SK-N-SH treated with all-trans-retinoic acid at 6 μM for 48 hours (cell line): ENCODE measurements at regions not wholly inside any gene's neighbourhood (a gene's known extent, or its start where the extent isn't known, plus 50 kb on each side); places are given as distances from the start of the nearest gene placed in this dataset.

ENCODE experiments used
- ARNTL ChIP-seq: fragments of 450-650 bp; formaldehyde crosslinking; IDR thresholded peaks from 2 replicates; pipeline ENCODE4 v1.5.0; 2020; ENCODE audit warnings: low read depth, mild to moderate bottlenecking, moderate library complexity, borderline replicate concordance
- BACH2 ChIP-seq: fragments of 250-450 bp; sonication (Bioruptor Pico); IDR thresholded peaks from 2 replicates; pipeline ENCODE4 v1.9.0; 2021; ENCODE audit warnings: mild to moderate bottlenecking, borderline replicate concordance
- CSRNP3 ChIP-seq: fragments of 250-450 bp; sonication (Bioruptor Pico); IDR thresholded peaks from 2 replicates; pipeline ENCODE4 v1.5.1; 2021; ENCODE audit warnings: mild to moderate bottlenecking, moderate library complexity
- ESRRG ChIP-seq: fragments of 250-450 bp; sonication (Bioruptor Pico); IDR thresholded peaks from 2 replicates; pipeline ENCODE4 v1.6.1; 2021; ENCODE audit warnings: mild to moderate bottlenecking
- OSR1 ChIP-seq: fragments of 250-450 bp; sonication (Bioruptor Pico); IDR thresholded peaks from 2 replicates; pipeline ENCODE4 v1.8.0; 2022; ENCODE audit warnings: moderate library complexity, mild to moderate bottlenecking, inconsistent platforms
- PATZ1 ChIP-seq: fragments of 250-450 bp; sonication (Bioruptor Pico); IDR thresholded peaks from 2 replicates; pipeline ENCODE4 v1.8.0; 2020; ENCODE audit warnings: mild to moderate bottlenecking, moderate library complexity, borderline replicate concordance
- RARB ChIP-seq: fragments of 250-450 bp; sonication (Bioruptor Pico); IDR thresholded peaks from 2 replicates; pipeline ENCODE4 v1.8.0; 2021; ENCODE audit warnings: mild to moderate bottlenecking, moderate library complexity
- SNAI2 ChIP-seq: fragments of 250-450 bp; sonication (Bioruptor Pico); IDR thresholded peaks from 2 replicates; pipeline ENCODE4 v1.5.0; 2020; ENCODE audit warnings: mild to moderate bottlenecking, moderate library complexity
- TSHZ2 ChIP-seq: fragments of 250-450 bp; sonication (Bioruptor Pico); IDR thresholded peaks from 2 replicates; pipeline ENCODE4 v1.5.0; 2020; ENCODE audit warnings: mild to moderate bottlenecking, moderate library complexity
- ZC3H10 ChIP-seq: fragments of 250-450 bp; sonication (Bioruptor Pico); IDR thresholded peaks from 2 replicates; pipeline ENCODE4 v1.5.1; 2021; ENCODE audit warnings: mild to moderate bottlenecking, moderate library complexity
- ZFP3 ChIP-seq: fragments of 250-450 bp; sonication (Bioruptor Pico); IDR thresholded peaks from 2 replicates; pipeline ENCODE4 v1.5.0; 2020; ENCODE audit warnings: mild to moderate bottlenecking, moderate library complexity
- ZNF70 ChIP-seq: fragments of 450-650 bp; formaldehyde crosslinking; IDR thresholded peaks from 2 replicates; pipeline ENCODE4 v1.5.0; 2020; ENCODE audit warnings: mild to moderate bottlenecking, moderate library complexity
- ZNF8 ChIP-seq: fragments of 450-650 bp; formaldehyde crosslinking; IDR thresholded peaks from 2 replicates; pipeline ENCODE4 v1.5.0; 2020; ENCODE audit warnings: mild to moderate bottlenecking, moderate library complexity

GRCh38 chr12:61923152-61923551 is 337.1 kb upstream of the USP15 start:
- TF ChIP-seq ZNF70 (no peak), OSR1 (CRISPR knock-in tag) (no peak), PATZ1 (CRISPR knock-in tag) (no peak), RARB (no peak), ZC3H10 (CRISPR knock-in tag) (no peak), SNAI2 (CRISPR knock-in tag) (no peak), ZNF8 (no peak), ESRRG (CRISPR knock-in tag) (no peak), TSHZ2 (no peak), CSRNP3 (no peak), BACH2 (CRISPR knock-in tag) (no peak), ZFP3 (CRISPR knock-in tag) (no peak), ARNTL (CRISPR knock-in tag) (no peak)
